GM21360 (cell line): ENCODE measurements at regions not wholly inside any gene's neighbourhood (a gene's known extent, or its start where the extent isn't known, plus 50 kb on each side); places are given as distances from the start of the nearest gene placed in this dataset.

ENCODE experiments used
- ATAC-seq: cut with Tn5 transposase; IDR thresholded peaks from one replicate; pipeline ENCODE4 v1.9.1; 2021; ENCODE audit warnings: mild to moderate bottlenecking, moderate library complexity; ENCODE audit not compliant: unreplicated experiment

DNA sequence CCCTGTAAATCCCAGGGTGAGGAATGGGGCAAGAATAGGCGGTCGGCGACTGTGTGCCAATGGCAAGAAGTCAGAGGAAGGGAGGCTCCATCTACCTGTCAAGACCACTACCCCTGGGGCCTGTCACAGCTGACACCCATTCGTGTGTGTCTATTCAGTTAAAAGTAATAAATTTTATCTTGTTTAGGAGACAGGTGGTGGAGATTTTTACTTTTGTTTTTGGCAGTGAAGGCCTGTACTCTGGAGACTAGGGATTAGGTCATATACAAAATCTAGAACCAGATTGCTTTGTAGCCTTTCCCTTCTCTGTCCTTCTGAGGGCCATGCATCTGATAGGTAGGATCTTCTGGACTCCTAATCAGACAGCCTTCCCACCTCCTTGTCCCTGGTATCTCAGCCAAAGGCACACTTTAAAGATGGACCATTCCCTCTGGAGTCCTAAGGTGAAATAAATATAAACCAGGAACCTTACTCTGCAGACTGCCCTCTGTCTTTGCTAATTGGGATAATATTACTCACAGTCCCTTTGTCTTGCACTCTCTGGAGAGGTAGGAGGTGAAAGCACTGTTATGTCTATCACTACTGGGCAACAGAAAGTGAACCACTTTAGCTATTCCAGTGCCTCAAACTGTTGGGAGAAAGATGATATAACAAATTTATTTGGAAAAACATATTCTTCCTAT, 213.2 kb upstream of the ACTBL2 start:
- ATAC-seq, result no peak

DNA sequence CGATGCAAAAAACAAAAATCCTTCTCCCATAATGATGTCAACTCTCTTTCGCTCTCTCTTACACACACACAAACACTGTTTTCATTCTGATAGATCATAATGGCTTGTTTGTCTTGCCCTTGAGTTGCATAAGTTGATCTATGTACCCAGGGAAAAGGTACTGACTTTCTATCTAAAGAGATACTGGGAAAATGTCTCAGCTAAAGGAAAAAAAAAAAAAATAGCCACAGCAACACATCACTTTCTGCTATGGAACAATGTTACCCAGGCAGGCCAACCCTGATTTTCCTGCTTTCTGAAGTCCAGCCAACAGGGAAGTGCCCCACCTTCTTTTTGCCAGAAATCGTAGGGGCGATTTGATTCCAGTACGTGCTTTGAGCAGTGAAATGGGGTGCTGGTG, 212.6 kb upstream of the ACTBL2 start:
- ATAC-seq, result no peak

DNA sequence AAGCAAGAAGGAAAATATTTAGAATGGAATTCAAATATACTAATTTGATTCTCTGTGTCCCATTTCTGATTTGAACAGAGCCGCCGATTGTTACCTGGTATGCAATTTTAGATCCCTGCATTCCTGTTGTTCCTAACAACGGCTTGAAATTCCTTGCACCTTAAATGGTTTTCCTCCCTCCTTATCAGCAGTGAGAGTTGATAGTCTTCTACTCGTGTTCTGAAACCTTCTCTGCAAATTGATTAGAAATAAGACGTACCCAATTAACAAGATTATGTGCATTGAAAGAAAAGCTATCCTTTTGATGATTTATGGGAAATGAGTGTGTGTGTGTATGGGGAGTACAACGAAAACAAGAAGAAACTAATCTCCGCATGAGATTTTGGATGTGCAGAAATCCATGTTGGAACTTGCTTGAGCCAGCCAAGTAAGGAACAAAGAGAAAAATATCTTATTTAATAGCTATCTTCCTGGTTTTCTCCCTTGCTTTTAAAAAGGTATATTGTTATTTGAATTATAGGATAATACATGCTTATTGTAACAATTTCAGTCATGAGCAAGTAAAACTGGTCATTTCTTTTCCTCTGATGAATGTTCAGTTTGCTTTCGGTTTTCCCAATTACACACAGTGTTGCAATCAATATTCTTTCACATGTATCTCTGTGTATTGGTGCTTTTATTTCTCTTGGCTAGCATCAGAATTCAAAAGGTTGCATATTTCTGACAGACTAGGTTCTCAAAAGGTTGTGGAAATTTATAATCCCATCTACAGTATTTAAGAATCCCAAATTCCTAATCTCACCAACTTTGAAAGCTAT, 211.1 kb upstream of the ACTBL2 start:
- no peak for ATAC-seq

DNA sequence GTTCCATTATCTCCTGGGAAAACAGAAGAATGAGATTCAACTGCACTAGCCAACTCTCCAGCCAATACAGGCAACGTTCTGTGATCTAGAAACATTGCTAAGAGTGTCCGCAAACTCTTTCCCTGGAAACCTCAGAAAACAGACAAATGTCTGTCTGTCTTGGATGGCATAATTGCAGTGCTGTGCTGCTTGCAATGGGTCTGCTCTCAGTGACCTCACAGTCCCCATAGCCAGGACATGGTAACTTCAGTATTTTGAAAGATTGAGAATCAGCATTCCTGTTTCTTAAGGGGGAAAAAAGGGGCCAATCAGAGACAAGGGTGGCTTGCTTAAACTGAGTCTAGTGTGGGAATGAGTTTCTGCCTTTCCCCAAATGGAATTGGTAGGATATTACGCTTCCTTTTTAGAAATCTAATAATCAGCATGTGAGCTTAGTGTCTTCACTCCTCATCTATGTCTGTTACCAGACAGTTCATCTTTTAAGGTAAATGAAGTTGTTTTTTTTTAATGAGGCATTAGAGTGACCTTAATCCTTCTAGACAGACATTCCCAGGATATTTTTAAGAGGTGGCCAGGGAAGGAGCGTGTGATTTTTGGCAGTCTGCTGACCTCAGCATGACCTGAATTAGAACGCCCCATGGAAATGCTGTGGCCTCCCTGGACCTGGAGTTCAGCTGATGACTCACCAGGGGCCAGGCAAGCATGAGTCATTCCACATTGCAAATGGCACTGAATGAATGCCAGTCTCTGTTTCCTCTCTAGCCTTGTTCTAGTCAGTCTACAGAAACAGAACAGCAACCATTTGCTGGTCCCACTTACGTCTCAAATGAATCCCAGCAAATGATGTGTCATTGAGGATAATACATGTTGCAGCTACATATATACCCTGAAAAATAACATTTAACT, 210.2 kb upstream of the ACTBL2 start:
- ATAC-seq, result peak; percentile 55

DNA sequence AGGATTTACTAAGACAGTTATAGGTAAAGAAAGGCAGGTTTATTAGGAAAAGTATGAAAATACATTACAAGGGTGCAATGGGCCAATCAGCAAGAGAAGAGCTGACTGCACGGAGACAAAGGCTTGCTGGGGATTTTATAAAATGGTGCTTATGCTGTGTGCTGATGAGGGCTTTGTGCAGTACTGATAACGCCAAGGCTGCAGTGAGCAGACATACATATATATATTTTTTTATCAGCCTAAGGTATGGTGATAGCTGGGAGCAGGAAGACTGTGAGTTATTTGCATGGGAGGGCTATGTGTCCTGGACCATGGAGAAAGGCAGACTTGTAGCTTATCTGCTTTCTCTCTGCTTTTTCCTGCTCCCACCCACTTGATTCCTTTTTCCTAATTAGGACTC, 208.1 kb upstream of the ACTBL2 start:
- ATAC-seq, result no peak

DNA sequence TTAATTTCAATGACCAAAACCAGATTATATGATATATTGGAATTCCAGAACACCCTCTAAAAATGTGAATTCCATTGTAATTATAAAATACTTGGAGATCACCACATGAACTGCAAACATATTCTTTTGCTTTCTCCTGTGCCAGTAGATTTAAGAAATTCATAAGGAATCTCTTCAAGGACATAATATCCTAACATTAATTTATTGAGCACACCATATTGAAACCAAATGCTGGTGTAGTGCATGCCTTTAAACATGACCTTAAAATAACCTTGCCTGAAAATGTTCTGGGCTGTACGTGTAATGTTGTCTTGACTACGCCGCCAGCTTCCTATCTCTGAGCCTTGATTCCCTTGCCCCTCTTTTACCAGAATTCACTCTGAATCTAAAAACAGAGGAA, 205.0 kb upstream of the ACTBL2 start:
- ATAC-seq, result no peak

DNA sequence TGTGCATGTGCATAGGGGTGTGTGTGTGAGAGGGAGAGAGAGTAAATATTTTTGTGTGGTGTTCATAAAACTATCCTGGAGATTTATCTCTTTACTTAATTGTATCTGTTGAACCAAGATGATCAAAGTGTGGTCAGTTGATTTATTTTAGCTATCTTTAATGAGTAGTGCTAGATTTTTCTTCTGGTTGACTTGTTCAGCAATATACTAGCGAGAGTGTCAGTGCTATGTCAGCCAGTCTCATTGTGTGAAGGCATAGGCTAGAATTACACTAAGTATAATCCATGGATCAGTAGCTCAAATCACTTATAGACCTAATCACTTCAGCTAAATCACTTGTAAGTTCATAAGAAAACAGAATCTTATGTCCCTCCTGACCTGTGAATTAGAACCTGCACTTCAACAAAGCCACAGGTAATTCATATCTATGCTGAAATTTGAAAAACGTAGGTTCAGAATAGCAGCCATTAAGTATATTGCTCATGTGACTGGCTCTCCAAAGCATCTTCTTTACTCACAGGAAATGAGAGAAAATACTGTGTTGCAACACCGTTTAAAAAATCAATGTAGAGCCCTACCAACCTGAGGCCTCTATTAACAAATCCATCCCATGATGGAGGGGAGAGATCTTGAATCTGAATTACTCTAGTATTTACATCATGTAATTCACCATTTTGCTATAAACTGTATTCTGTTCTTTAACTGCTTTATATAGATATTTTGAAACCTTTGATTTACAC, 203.1 kb upstream of the ACTBL2 start:
- no peak for ATAC-seq

DNA sequence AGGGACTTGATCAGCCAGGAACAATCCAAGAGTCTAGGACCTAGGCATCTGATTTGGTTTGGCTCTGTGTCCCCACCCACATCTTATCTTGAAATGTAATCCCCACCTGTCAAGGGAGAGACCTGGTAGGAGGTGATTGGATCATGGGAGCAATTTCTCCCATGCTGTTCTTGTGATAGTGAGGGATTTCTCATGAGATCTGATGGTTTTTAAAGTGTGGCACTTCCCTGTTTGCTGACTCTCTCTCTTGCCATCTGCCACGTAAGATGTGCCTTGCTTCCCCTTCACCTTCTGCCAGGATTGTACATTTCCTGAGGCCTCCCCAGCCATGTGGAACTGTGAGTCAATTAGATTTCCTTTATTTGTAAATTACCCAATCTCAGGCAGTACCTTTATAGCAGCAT, 201.7 kb upstream of the ACTBL2 start:
- no peak for ATAC-seq

DNA sequence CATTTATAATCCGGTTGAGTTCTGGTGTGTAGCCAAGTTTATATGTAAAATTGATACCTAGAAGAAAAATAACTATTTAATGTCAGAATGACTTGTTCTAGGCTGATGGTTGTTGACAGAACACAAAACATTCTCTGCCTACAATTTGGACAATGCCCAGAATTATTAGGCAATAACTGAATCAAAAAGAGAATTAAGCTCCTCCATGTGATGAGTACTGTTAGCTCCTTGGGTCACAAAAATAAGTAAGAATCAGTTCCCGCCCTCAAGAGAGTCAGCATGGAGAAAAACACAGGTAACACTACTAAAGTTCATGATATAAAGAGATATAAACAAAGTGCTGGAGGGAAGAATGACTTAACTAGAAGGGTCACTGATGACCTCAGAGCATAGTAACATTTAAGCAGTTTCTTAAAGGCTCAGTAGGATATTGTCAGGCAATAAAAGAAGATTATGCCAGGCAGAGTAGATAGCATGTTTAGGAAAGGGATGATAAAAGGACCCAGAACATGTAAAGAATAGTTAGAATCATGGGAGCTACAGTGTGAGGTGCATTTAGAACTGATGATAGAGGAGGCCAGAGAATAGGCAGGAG, 200.5 kb upstream of the ACTBL2 start:
- no peak for ATAC-seq

DNA sequence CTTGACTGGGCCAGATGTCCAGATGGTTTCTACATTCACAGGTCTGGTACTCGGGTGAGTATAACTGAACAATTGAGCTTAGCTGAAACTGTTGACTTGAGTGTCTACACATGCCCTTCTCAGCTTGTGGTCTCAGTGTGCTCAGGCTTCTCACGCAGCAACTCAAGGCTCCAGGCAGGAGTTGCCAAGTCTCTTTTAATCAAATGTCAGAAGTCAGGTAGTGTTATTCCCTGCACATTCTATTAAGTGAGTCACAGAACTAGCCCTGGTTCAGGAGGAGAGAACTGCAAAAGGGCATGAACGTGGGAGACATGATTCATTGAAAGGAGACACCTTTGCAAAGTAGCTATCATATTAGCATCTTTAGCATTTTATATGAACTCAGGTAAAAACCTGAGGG, 199.3 kb upstream of the ACTBL2 start:
- no peak for ATAC-seq

DNA sequence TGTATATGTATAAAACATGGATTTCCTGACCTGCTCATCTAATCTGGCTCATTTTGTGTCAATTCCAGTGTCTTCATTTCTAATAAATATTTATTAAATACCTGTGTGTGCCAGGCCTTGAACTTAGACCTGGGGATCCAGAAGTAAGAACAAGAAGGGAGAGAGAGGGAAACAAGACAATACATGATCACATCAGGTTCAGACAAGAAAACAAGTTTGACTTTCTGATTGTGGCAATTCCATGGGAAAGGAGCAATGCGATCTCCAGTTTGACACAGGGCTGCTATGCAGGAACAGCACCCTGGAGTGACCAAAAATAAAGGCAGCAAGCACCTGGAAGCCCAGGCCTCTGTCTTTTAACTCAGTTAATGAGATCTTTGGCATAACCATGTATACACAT, 198.1 kb upstream of the ACTBL2 start:
- ATAC-seq, result no peak

DNA sequence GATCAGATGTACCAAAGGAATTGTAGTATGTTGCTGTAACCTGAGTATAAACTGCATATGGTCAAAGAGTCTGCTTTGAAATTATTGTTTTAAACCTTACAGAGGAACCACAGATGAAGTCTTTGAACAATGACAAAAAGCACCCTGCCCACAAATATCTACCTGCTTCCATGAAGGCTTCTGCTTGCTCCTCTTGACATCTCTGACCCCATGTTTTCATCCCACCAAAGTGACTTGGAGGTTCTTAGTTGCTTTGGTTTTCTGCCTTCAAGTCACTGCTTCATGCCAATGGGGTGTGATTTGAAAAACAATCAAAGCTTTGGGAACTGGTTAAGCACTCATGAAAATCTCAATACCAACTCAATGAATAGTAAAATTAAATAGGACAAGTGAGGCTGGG, 194.6 kb upstream of the ACTBL2 start:
- ATAC-seq, result no peak

DNA sequence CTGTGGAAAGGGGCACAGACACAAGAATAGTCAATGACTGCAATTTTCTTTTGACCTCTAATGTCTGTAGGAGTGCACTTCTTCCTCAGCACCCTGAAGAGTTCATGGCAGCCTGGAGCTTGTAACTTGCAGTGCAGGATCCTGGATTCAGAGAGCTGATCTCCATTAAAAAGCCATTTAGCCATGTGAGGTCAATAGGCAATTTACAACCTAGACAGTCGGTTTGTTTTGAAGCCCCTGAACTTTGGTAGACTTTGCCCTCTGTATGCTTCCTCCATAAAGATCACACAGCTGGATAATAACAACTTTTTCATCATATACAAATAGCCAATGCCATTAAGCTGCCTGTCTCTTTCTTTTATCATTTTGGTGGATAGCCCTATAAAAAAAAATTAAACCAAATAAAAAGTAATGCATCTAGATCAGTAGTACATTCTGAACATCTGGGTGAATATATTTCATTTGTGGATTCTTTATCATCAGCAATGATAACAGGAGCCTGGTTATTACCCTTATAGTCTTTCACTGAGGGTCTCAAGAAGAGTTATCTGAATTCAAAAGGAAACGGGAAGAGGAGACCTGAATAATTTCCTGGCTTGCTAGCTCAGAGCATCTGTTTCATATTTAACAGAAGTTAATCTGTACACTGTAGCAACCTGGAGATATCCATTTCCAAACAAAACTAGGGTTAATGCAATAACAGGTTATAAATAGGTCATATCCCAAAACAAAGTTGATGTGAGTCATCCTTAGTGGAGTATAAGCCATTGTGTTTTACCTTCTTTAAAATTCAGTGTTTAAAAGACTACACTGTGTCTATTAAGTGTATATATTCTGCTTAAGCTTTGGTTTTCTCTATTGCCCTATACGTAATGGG, 193.8 kb upstream of the ACTBL2 start:
- no peak for ATAC-seq

DNA sequence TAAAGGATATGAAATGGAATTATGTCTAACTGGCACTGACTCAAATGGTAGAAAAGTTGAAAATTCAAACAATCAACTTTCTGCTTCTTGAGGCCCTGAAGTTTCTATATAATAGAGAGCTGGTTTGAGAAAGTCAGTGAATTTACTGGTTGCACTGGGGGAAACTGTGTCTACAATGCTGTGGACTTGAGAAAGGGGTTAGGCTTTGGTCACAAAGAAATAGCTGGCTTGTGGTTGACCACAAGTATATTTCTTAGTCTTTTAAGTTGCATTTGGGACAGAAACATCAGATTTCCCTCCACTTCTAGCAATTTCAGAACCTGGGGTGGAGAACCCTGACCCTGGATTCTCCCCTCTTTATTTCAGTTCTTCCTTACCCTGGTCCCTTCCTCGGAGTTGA, 192.6 kb upstream of the ACTBL2 start:
- no peak for ATAC-seq

DNA sequence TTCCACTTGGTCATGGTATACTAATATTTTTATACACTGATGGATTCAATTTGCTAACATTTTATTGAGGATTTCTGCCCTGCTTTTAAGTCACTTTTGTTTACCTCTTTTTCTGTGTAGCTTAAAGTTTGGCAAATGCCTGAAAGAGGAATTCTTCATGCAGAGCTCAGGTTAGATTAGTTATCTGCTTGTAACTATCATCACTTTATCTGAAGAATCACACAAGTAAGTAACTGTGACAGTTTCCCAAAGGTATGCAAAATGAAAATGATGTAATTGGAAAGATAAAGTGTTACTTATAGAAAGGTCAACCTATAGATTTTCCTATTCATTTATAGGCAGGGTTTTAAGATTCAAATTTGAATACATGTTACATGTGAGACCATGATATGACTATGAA, 188.8 kb upstream of the ACTBL2 start:
- no peak for ATAC-seq

DNA sequence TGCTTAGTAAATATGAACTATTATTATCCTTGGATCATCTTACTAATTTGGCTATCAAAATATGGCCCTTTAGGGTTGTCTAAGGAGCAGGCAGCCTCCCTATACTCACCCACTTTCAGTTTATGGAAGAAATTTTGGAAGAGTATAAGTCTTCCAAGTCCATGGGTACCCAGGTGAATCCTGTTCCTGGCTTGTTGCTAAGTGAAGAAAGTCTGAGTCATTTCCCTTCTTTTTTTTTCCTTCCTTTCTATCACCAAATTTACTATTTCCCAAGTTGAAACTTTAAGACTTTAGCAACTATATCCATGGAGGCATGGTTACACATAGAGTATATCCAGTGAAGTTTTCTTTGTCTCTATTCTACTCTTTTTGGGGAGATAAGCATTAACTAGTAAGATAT, 184.0 kb upstream of the ACTBL2 start:
- no peak for ATAC-seq

DNA sequence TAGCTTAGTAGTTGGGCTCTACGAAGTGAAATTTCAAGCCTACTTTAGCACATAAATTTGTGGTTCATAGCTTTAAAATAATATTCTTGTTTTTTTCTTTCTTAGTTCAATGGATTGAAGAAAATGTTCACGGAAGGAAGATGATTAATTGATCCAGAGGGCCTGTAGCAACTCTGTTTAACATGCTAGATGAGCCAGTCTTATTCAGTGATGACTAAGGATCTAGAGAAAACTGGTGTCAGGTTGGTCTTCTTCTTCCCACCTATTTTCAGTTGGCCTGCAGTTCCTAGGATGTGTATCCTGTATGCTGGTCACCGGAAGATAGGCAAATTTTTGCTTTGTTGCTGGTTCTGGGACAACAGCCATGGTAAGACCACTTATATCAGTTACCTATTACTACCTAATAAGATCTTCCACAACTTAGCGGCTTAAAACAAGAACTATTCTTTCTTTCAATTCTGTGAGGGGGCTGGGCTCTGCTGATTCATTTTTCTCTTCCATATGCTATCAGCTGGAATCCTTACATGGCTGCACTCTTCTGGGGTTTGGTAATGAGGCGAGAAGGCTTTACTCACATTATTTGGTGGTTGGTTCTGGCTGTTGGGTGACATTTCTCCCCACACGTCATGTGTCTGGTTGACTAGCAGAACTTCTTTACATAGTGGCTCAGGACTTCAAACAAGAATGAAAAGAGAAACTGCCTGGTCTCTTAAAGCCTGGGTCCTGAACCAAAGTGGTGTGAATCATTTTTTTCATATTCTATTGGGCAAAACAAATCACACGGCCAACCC, 182.7 kb upstream of the ACTBL2 start:
- ATAC-seq, result no peak

DNA sequence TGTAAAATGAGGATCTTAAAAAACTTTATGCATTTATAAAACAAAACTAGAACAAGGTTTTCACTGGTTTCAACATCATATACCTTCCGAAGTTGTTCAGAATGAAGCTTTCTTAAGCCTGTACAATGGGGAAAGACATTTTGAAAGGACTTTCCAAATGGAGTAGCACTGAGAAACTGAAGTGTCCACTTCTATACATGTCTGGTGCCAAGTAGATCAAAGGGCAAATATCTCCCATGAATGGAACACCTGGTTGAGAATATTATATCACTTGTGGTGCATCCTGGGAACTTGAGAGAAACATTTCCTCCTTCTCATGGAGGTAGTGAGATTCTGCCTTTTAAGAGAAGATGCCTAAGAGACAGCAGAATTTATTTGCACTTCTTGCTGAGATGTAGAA, 182.1 kb upstream of the ACTBL2 start:
- no peak for ATAC-seq

DNA sequence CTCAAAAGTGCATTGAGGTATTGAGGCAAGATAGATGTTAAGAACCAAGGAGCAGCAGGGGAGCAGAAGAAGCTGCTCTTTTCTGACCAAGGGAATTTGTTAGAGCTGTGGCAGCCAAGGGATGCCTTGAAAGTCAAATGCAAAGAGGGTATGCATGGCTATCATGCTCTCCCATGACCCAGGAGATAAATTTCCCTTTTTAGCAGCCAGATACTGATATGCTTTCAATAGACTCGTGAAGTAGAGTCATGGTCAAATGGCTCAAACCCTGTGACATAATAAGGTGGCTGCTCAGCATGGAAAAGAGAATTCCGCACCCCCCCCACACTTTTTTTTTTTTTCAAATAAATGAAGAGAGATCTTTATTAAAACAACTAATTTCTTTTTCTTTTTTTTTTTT, 180.9 kb upstream of the ACTBL2 start:
- no peak for ATAC-seq
